Erythroblast (primary cell): ENCODE measurements at regions not wholly inside any gene's neighbourhood (a gene's known extent, or its start where the extent isn't known, plus 50 kb on each side); places are given as distances from the start of the nearest gene placed in this dataset.

Experiments
- GATA1 ChIP-seq: IDR thresholded peaks from 2 replicates; pipeline ENCODE4 v1.6.1; 2011; ENCODE audit warnings: low read depth, mild to moderate bottlenecking, control low read depth, low read length, moderate library complexity
- POLR2A ChIP-seq: IDR thresholded peaks from 2 replicates; pipeline ENCODE4 v1.6.1; 2011; ENCODE audit warnings: mild to moderate bottlenecking, low read length

GRCh38 chr11:27916541-27917100 lies 191.3 kb downstream of the KIF18A start:
- TF ChIP-seq POLR2A (no peak), GATA1 (no peak)
